Astrocyte (in vitro differentiated cells and primary cell): ENCODE measurements at regions not wholly inside any gene's neighbourhood (a gene's known extent, or its start where the extent isn't known, plus 50 kb on each side); places are given as distances from the start of the nearest gene placed in this dataset.

Experiments used
- CTCF ChIP-seq: IDR thresholded peaks from 2 replicates; pipeline ENCODE4 v1.5.1; 2011; ENCODE audit warnings: low read depth, mild to moderate bottlenecking, inconsistent platforms, low read length, moderate library complexity; ENCODE audit not compliant: insufficient read depth
- EZH2 ChIP-seq: IDR thresholded peaks from 2 replicates; pipeline ENCODE4 v1.6.1; 2012; ENCODE audit warnings: mild to moderate bottlenecking, low read length, inconsistent platforms; ENCODE audit not compliant: insufficient read depth

DNA sequence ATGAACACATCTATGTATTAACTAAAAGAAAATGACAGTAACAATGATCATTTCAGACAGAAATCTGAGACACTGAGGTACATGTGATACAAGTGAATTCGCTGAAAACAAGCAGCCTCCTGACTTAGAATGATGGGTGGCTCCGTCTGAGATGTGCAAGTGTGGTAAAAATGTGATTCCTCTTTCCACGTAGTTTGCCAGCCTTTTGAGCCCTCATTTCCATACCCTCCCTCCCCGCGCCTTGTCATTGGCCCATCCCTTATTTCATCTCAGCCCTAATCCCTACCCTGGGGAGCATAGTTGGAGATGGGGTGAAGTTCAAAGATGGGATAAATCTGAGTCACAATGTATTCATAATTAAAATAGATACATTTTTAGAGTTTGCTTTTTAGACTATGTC is 107.8 kb downstream of the BMP4 start:
- no peak for TF ChIP-seq CTCF
- no peak for TF ChIP-seq EZH2
